ENCODE measurements at regions not wholly inside any gene's neighbourhood (a gene's known extent, or its start where the extent isn't known, plus 50 kb on each side); places are given as distances from the start of the nearest gene placed in this dataset.

DNA sequence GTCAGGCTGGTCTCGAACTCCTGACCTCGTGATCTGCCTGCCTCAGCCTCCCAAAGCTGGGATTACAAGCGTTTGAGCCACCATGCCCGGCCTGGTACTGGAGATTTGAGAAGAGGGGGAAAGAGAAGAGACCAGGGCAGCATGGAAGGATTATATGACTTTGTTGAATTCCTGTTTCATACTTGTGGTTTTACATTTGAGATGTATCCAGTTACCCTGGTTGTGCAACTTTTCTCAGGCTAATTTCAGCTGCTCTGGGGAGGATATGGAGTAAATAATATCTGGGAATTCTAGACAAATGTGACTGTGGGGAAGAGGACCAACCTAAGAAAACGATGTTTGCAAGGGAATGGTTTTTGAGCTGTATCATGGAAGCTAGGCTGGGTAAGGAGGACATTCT, 89.5 kb upstream of the GREM2 start:
- no peaks in the 10 kb centered on the region for H3K4me1 ChIP-seq (ENCODE audit: control insufficient read depth, insufficient read depth, low read length)
- no peaks in the 10 kb centered on the region for H3K36me3 ChIP-seq (ENCODE audit: control insufficient read depth, insufficient read depth, low read length)
- no peaks in the 10 kb centered on the region for H3K9me3 ChIP-seq (replicated peaks; ENCODE audit: control insufficient read depth, low read depth, low read length)
- 79% methylated on average over 5 of the region's 5 CpGs for WGBS (ENCODE audit: insufficient coverage)
- DNase-seq: no peak
- H3K4me3 ChIP-seq (ENCODE audit: low read length): no peak overlapping the region
- no peaks in the 10 kb centered on the region for H3K27me3 ChIP-seq (ENCODE audit: control insufficient read depth, insufficient read depth, low read length)
- H3K27ac ChIP-seq (ENCODE audit: low read length): no peak overlapping the region

DNA sequence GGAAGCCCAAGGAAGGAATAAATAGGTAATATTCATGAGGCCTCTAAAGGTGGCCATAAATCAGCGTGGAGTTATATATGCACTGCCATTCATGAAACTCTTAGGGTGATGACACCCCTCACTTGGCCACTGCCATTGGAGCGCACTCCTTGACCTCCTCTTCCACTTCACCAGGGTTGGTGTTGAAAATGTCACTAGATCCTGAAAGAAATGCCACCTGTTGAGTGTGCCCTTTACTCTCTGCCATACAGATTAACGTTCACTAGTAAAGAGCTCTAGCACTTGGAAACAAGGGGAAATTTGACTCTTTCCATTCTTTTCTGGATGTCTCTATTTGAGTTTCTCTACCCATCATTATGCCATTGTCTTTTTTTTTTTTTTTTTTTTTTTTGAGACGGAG, 83.5 kb upstream of the GREM2 start:
- H3K4me1 ChIP-seq (ENCODE audit: control insufficient read depth, insufficient read depth, low read length): peaks cover 2% of the 10 kb centered on the region
- no peak for DNase-seq
- WGBS (ENCODE audit: insufficient coverage): no CpG with 5 or more reads among the region's 4 CpGs
- no peaks in the 10 kb centered on the region for H3K27me3 ChIP-seq (ENCODE audit: control insufficient read depth, insufficient read depth, low read length)
- H3K4me3 ChIP-seq (ENCODE audit: low read length): no peak overlapping the region
- no peaks in the 10 kb centered on the region for H3K36me3 ChIP-seq (ENCODE audit: control insufficient read depth, insufficient read depth, low read length)
- H3K27ac ChIP-seq (ENCODE audit: low read length): no peak overlapping the region
- no peaks in the 10 kb centered on the region for H3K9me3 ChIP-seq (replicated peaks; ENCODE audit: control insufficient read depth, low read depth, low read length)

DNA sequence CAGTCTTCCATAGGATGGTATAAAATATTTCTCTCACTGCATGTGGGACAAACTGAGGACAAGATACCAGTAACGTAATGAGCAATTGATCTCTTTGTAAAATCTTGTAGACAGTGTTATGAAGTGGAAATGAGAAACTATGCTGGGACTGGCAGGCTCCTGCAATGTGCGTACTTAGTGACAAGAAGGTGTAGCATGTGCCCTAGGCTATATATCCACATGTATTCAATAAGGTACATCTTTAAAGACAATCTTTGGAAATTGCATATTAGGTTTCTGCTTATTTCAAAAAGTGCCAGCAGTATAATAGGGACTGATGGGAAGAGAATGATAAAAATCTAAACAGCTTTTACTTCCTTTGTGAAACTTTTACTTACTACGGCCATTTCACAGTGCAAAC, 81.9 kb upstream of the GREM2 start:
- no peak for DNase-seq
- Histone ChIP-seq H3K36me3 (ENCODE audit: control insufficient read depth, insufficient read depth, low read length) (no peaks in the 10 kb centered on the region), H3K4me3 (ENCODE audit: low read length) (no peak overlapping the region), H3K9me3 (replicated peaks; ENCODE audit: control insufficient read depth, low read depth, low read length) (no peaks in the 10 kb centered on the region), H3K4me1 (ENCODE audit: control insufficient read depth, insufficient read depth, low read length) (peaks cover 2% of the 10 kb centered on the region), H3K27me3 (ENCODE audit: control insufficient read depth, insufficient read depth, low read length) (no peaks in the 10 kb centered on the region), H3K27ac (ENCODE audit: low read length) (no peak overlapping the region)
- WGBS (ENCODE audit: insufficient coverage): no CpG with 5 or more reads among the region's 3 CpGs

DNA sequence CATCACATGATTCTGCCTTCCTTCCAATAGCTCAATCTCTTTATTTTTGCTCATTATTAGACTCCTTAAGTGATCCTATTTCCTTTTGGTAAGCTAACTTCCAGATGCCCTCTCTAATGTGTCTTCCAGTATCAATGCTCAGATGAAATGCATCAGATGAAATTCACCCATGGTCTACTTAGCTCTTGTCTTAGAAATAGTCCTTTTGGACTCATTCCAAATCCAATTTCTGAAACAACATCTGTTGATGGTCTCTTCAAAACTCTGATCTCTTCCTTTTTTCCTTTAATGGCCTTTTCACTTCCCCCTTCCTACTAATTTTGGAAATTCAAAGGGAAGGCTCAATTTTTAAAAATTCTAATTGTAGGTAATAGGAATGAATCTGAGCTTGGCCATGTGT, 81.1 kb upstream of the GREM2 start:
- H3K4me3 ChIP-seq (ENCODE audit: low read length): no peak overlapping the region
- peaks cover 2% of the 10 kb centered on the region for H3K4me1 ChIP-seq (ENCODE audit: control insufficient read depth, insufficient read depth, low read length)
- no peak for DNase-seq
- H3K27ac ChIP-seq (ENCODE audit: low read length): no peak overlapping the region
- no peaks in the 10 kb centered on the region for H3K9me3 ChIP-seq (replicated peaks; ENCODE audit: control insufficient read depth, low read depth, low read length)
- no peaks in the 10 kb centered on the region for H3K27me3 ChIP-seq (ENCODE audit: control insufficient read depth, insufficient read depth, low read length)
- H3K36me3 ChIP-seq (ENCODE audit: control insufficient read depth, insufficient read depth, low read length): no peaks in the 10 kb centered on the region

DNA sequence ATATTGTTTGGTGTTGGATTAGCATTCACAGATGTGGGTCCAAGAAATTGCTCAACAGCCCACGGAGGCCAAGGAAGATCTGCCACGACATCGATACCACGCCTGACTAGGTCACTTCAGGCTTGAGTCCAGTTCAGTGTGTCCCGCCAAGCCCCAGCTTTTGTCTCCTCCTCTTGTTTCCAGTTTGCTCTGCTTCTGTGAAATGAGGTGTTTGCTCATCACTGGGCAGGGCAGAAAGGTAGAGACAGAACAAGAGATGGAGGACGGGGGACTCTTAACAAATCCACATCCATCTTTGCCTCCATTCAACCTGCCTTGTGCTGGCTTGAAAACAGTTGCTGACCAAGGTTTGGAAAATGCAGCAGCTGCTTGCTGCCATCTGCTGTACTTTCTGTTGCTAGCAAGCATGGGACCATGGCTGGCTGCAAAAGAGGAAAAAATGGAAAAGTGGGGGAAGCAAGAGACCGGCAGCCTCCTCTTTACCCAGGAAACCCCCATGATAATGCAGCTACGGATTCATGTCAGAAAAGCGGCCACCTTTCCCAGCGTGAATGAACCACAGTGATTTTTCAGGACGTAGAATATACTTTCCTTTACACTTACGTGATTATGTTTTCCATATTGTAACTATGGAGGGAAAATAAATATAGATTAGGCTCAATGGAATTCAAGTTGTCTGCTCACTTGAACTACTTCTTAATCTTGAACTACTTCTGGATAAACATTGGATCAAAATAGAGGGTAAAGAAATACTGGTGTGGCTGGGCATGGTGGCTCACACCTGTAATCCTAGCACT, 80.2 kb upstream of the GREM2 start:
- DNase-seq: peak; percentile 76
- WGBS (ENCODE audit: insufficient coverage): 38% methylated on average over 6 of the region's 12 CpGs
- Histone ChIP-seq H3K9me3 (replicated peaks; ENCODE audit: control insufficient read depth, low read depth, low read length) (no peaks in the 10 kb centered on the region), H3K4me1 (ENCODE audit: control insufficient read depth, insufficient read depth, low read length) (peaks cover 2% of the 10 kb centered on the region), H3K4me3 (ENCODE audit: low read length) (no peak overlapping the region), H3K27ac (ENCODE audit: low read length) (no peak overlapping the region), H3K36me3 (ENCODE audit: control insufficient read depth, insufficient read depth, low read length) (no peaks in the 10 kb centered on the region), H3K27me3 (ENCODE audit: control insufficient read depth, insufficient read depth, low read length) (no peaks in the 10 kb centered on the region)

DNA sequence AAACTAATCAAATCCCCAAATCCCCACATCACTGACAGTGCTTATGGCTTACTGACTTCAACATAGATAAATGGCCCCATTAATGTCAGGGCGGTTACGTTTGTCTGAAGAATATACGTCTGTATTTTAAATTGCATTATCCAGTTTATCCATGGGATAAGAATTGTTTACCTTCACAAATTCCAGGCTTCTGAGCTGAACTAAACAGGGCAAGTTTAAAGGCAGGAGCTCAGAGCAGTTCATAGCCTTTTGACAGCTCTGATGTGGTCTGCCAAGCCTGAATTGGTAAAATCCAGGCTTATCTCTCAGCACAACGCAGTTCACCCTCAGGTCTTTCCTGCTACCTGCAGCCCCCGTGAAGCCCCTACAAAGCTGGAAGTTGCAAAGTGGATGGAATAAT, 79.5 kb upstream of the GREM2 start:
- H3K4me1 ChIP-seq (ENCODE audit: control insufficient read depth, insufficient read depth, low read length): peaks cover 2% of the 10 kb centered on the region
- H3K4me3 ChIP-seq (ENCODE audit: low read length): no peak overlapping the region
- H3K27ac ChIP-seq (ENCODE audit: low read length): no peak overlapping the region
- H3K27me3 ChIP-seq (ENCODE audit: control insufficient read depth, insufficient read depth, low read length): no peaks in the 10 kb centered on the region
- H3K9me3 ChIP-seq (replicated peaks; ENCODE audit: control insufficient read depth, low read depth, low read length): no peaks in the 10 kb centered on the region
- WGBS (ENCODE audit: insufficient coverage): no CpG with 5 or more reads among the region's 5 CpGs
- no peaks in the 10 kb centered on the region for H3K36me3 ChIP-seq (ENCODE audit: control insufficient read depth, insufficient read depth, low read length)
- DNase-seq: no peak

DNA sequence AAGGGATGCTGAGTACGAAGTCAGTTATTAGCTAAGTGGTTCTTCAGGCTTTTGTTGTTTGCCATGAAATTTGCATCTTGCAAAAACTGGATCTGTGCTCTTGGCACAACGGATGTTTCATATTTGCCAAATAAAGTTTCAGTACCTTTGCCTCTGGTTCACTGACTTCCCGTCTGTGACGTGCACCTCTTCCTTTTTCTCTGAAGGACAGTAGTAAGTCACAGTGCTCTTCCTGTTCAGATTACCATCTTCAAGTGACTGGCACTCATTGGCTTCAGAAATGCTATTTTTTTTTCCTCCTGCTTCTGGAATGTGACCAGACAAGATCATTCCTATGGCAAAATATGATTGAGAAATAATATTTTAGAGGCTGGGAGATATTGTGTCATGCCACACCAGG, 75.9 kb upstream of the GREM2 start:
- Histone ChIP-seq H3K9me3 (replicated peaks; ENCODE audit: control insufficient read depth, low read depth, low read length) (no peaks in the 10 kb centered on the region), H3K36me3 (ENCODE audit: control insufficient read depth, insufficient read depth, low read length) (no peaks in the 10 kb centered on the region), H3K27me3 (ENCODE audit: control insufficient read depth, insufficient read depth, low read length) (no peaks in the 10 kb centered on the region), H3K27ac (ENCODE audit: low read length) (no peak overlapping the region), H3K4me3 (ENCODE audit: low read length) (no peak overlapping the region), H3K4me1 (ENCODE audit: control insufficient read depth, insufficient read depth, low read length) (peaks cover 2% of the 10 kb centered on the region)
- WGBS (ENCODE audit: insufficient coverage): 49% methylated on average over 3 of the region's 4 CpGs
- DNase-seq: peak; percentile 47

DNA sequence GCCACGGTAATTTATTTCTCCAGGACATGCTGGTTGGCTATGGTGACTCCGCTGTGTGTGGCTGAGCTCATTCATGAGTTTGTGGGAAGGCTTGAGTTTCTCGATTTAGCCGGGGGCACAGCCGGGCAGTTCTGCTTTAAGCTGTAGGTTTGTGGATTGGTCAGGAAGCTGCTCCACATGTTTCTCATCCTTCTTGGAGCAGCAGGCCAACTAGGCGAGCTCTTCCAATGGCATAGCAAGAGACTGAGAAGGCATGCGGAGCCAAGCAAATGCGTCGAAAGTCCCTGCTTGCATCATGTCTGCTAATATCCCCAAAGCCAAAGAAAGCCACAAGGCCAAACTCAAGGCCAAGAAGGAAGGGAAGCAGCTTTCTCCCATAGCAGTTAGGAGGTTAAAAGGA, 71.6 kb upstream of the GREM2 start:
- H3K4me3 ChIP-seq (ENCODE audit: low read length): no peak overlapping the region
- no peaks in the 10 kb centered on the region for H3K4me1 ChIP-seq (ENCODE audit: control insufficient read depth, insufficient read depth, low read length)
- H3K27ac ChIP-seq (ENCODE audit: low read length): no peak overlapping the region
- peaks cover 2% of the 10 kb centered on the region for H3K9me3 ChIP-seq (replicated peaks; ENCODE audit: control insufficient read depth, low read depth, low read length)
- WGBS (ENCODE audit: insufficient coverage): 94% methylated on average over 3 of the region's 9 CpGs
- H3K27me3 ChIP-seq (ENCODE audit: control insufficient read depth, insufficient read depth, low read length): no peaks in the 10 kb centered on the region
- DNase-seq: no peak
- no peaks in the 10 kb centered on the region for H3K36me3 ChIP-seq (ENCODE audit: control insufficient read depth, insufficient read depth, low read length)

DNA sequence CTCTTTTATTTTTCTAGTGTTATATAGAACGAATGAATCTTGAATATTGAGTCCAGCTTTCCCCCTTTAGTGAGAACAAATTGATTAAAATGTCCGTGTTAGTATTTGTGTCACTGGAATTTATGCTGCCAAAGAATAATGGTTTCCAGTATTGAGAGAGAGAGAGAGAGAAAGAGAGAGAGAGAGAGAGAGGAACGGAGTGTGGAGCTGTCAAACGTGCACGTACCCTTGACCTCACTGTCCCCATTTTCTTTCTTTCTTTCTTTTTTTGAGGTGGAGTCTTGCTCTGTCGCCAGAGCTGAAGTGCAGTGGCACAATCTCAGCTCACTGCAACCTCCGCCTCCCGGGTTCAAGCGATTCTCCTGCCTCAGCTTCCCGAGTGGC, 70.9 kb upstream of the GREM2 start:
- peaks cover 2% of the 10 kb centered on the region for H3K9me3 ChIP-seq (replicated peaks; ENCODE audit: control insufficient read depth, low read depth, low read length)
- no CpG with 5 or more reads among the region's 10 CpGs for WGBS (ENCODE audit: insufficient coverage)
- no peak overlapping the region for H3K27ac ChIP-seq (ENCODE audit: low read length)

DNA sequence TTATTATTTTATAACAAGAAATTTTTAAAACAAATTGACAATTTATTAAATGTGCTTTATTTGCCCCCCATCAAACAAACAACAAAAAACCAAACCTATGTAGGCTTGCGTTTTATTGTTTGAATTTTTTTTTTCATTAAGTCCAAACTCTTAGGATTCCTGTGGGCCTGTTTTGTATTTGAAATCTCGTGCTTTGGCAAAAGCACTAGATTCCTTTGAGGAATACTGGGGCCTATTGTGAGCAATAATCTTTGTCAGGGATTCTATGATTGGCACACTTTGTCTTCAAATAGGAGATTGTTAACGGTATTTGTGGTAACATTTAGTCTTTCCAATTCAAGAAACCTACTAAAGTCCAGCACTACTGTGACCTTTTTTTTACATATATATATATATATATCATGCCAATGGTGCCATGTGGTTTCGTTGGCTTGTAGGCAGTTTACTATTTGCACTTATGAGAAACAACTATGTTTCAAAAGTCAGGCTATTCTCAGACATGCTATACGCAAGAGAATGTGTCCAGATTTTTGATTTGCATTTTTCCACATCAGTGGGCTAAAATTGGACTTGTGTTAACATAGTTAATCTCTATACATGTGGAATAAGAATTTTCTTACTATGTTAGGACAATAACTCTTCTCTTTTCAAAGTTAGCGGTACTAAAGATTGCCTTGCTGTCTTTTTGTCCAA, 70.4 kb upstream of the GREM2 start:
- Histone ChIP-seq H3K36me3 (ENCODE audit: control insufficient read depth, insufficient read depth, low read length) (no peaks in the 10 kb centered on the region), H3K27ac (ENCODE audit: low read length) (no peak overlapping the region), H3K4me3 (ENCODE audit: low read length) (no peak overlapping the region), H3K4me1 (ENCODE audit: control insufficient read depth, insufficient read depth, low read length) (no peaks in the 10 kb centered on the region), H3K9me3 (replicated peaks; ENCODE audit: control insufficient read depth, low read depth, low read length) (peaks cover 2% of the 10 kb centered on the region), H3K27me3 (ENCODE audit: control insufficient read depth, insufficient read depth, low read length) (no peaks in the 10 kb centered on the region)
- DNase-seq: no peak
- no CpG with 5 or more reads among the region's 6 CpGs for WGBS (ENCODE audit: insufficient coverage)

More for the DNA sequence above, 70.9 kb upstream of the GREM2 start:
- H3K36me3 ChIP-seq (ENCODE audit: control insufficient read depth, insufficient read depth, low read length): no peaks in the 10 kb centered on the region
- no peak overlapping the region for H3K4me3 ChIP-seq (ENCODE audit: low read length)
- no peaks in the 10 kb centered on the region for H3K27me3 ChIP-seq (ENCODE audit: control insufficient read depth, insufficient read depth, low read length)
- H3K4me1 ChIP-seq (ENCODE audit: control insufficient read depth, insufficient read depth, low read length): no peaks in the 10 kb centered on the region
- DNase-seq: no peak

Measured in muscle of leg (tissue), 3 donors.